ENCODE measurements at regions not wholly inside any gene's neighbourhood (a gene's known extent, or its start where the extent isn't known, plus 50 kb on each side); places are given as distances from the start of the nearest gene placed in this dataset.

- TF ChIP-seq CTCF (IDR thresholded peaks at IDR 0.05): no peak
- no peak for TF ChIP-seq POLR2A (IDR thresholded peaks at IDR 0.05)
These were observed 149.1 kb upstream of the GATA6 start for GRCh38 chr18:22020127-22020866.
